Psoas muscle (tissue), 7 donors: ENCODE measurements at regions not wholly inside any gene's neighbourhood (a gene's known extent, or its start where the extent isn't known, plus 50 kb on each side); places are given as distances from the start of the nearest gene placed in this dataset.

ENCODE experiments used
- ATAC-seq, 4 donors: fragments of 200-7000 bp; cut with Tn5 transposase; one replicate each; pipeline ENCODE4 v1.9.1; 2020; ENCODE audit warnings: moderate library complexity in 3 of 4, mild to moderate bottlenecking in 2 of 4
- DNase-seq, 2 donors: peaks; one replicate each; pipeline ENCODE4 v3.0.0-alpha.2; 2020
- H3K27ac ChIP-seq: fragments of 200-600 bp; one replicate; pipeline ENCODE4 v1.8.0; 2022
- H3K27me3 ChIP-seq, 3 donors: fragments of 200-600 bp in 1 of 3; one replicate each; pipeline versions ENCODE4 v1.6.1 to v1.8.0; 2013 to 2022; ENCODE audit warnings: low read length in 2 of 3, mild to moderate bottlenecking in 2 of 3, moderate library complexity in 1 of 3; ENCODE audit not compliant: insufficient read depth in 3 of 3
- H3K36me3 ChIP-seq, 2 donors: fragments of 200-600 bp in 1 of 2; one replicate each; pipeline versions ENCODE4 v1.6.1 to v1.8.0; 2013 to 2022; ENCODE audit warnings: low read depth in 1 of 2, mild to moderate bottlenecking in 1 of 2, moderate library complexity in 1 of 2; ENCODE audit not compliant: insufficient read depth in 1 of 2
- H3K4me1 ChIP-seq: fragments of 200-600 bp; one replicate; pipeline ENCODE4 v1.8.0; 2022
- H3K4me3 ChIP-seq: fragments of 200-600 bp; one replicate; pipeline ENCODE4 v1.8.0; 2022; ENCODE audit warnings: mild to moderate bottlenecking
- H3K9me3 ChIP-seq: fragments of 200-600 bp; one replicate; pipeline ENCODE4 v1.8.0; 2022
- CTCF ChIP-seq: fragments of 200-600 bp; IDR thresholded peaks from one replicate; pipeline ENCODE4 v1.8.0; 2022; ENCODE audit warnings: antibody characterized with exemption
- WGBS, 3 donors: extraction: QIAGEN DNeasy Blood & Tissue Kit; methylation state at CpG; one replicate each; pipeline versions ENCODE4 v1.1.6 to v1.1.7; 2013; 5-methylcytosine and 5-hydroxymethylcytosine counted together
- intact Hi-C, 2 donors: fragments of 100-400 bp; cut with DNase I; formaldehyde crosslinking; loops; one replicate each; pipeline versions ENCODE4 v1.11.0 to v1.14.2; 2022
- donor health status: healthy with polysubstance abuse.
- donor health status: DM: no; HTN: no; CAD: no; lungs with moderate emphysema.
- donor health status: Bipolar disorder and iron deficiency.
- donor health status: healthy.
- donor health status: DM: yes; HTN: yes; CAD: no.
- donor health status: DM: no; HTN: no; CAD: no.
- donor health status: DM: yes; HTN: yes; CAD: no.

GRCh38 chr11:88434333-88434976 lies 96.9 kb upstream of the CTSC start:
- WGBS, 3 donors, result 78 to 85% (median 85%) methylated on average over 8 of the region's 8 CpGs
- no peaks in the 10 kb centered on the region for H3K9me3 ChIP-seq
- no peak for ATAC-seq
- no peak for TF ChIP-seq CTCF
- H3K36me3 ChIP-seq, result no peaks in the 10 kb centered on the region
- intact Hi-C loops, result no loop called here
- no peak overlapping the region for H3K4me3 ChIP-seq
- no peaks in the 10 kb centered on the region for H3K4me1 ChIP-seq
- H3K27me3 ChIP-seq, result no peaks in the 10 kb centered on the region
- H3K27ac ChIP-seq, result no peak overlapping the region
- DNase-seq, result no peak

- no peak overlapping the region for H3K27ac ChIP-seq
- H3K27me3 ChIP-seq, result no peaks in the 10 kb centered on the region
- no peaks in the 10 kb centered on the region for H3K4me1 ChIP-seq
- DNase-seq, result no peak
- intact Hi-C loops, result no loop called here
- ATAC-seq, result no peak
- H3K9me3 ChIP-seq, result no peaks in the 10 kb centered on the region
- no peaks in the 10 kb centered on the region for H3K36me3 ChIP-seq
- TF ChIP-seq CTCF, result no peak
- 87 to 93% (median 89%) methylated on average over 12 to 13 of the region's 13 CpGs for WGBS, 3 donors
- H3K4me3 ChIP-seq, result no peak overlapping the region
These were observed 96.1 kb upstream of the CTSC start for GRCh38 chr11:88433536-88434230.

- DNase-seq (no peak), ATAC-seq (no peak)
- no peak overlapping the region for H3K4me3 ChIP-seq
- no peaks in the 10 kb centered on the region for H3K27me3 ChIP-seq
- H3K27ac ChIP-seq, result no peak overlapping the region
- 84 to 89% (median 85%) methylated on average over 9 of the region's 9 CpGs for WGBS, 3 donors
- intact Hi-C loops, result no loop called here
- TF ChIP-seq CTCF, result no peak
- H3K9me3 ChIP-seq, result no peaks in the 10 kb centered on the region
- H3K4me1 ChIP-seq, result no peaks in the 10 kb centered on the region
- H3K36me3 ChIP-seq, result no peaks in the 10 kb centered on the region
These were observed 94.3 kb upstream of the CTSC start for GRCh38 chr11:88431675-88432341.

- no peaks in the 10 kb centered on the region for H3K9me3 ChIP-seq
- intact Hi-C loops, result no loop called here
- WGBS, 3 donors, result 80 to 90% (median 84%) methylated on average over 1 of the region's 1 CpG
These were observed 91.4 kb upstream of the CTSC start for GRCh38 chr11:88428959-88429358.

More at GRCh38 chr11:88428959-88429358, 91.4 kb upstream of the CTSC start:
- no peaks in the 10 kb centered on the region for H3K36me3 ChIP-seq
- H3K4me3 ChIP-seq, result no peak overlapping the region
- H3K27me3 ChIP-seq, result no peaks in the 10 kb centered on the region
- no peak for ATAC-seq
- H3K27ac ChIP-seq, result no peak overlapping the region
- H3K4me1 ChIP-seq, result no peaks in the 10 kb centered on the region
- TF ChIP-seq CTCF, result no peak
- no peak for DNase-seq
